IMR-90 (cell line): ENCODE measurements at regions not wholly inside any gene's neighbourhood (a gene's known extent, or its start where the extent isn't known, plus 50 kb on each side); places are given as distances from the start of the nearest gene placed in this dataset.

Experiments
- ATAC-seq: fragments of 200-7000 bp; cut with Tn5 transposase; 2 replicates; pipeline ENCODE4 v1.9.1; 2020; ENCODE audit warnings: low read depth, mild to moderate bottlenecking, moderate library complexity
- BruUV-seq: library from RNA; stranded (reverse); fragments of 400-500 nt; replicated peaks from 2 replicates; lab custom pipeline; 2021; lab: Mats Ljungman, UMichigan
- CTCF ChIA-PET: fragments of 300-600 bp; formaldehyde crosslinking; extraction: SDS; loops from one replicate; lab custom pipeline; 2021; ENCODE audit warnings: antibody characterized with exemption; lab: Yijun Ruan, JAX
- POLR2A ChIA-PET: fragments of 300-600 bp; sonication (Branson Sonifier 250); formaldehyde crosslinking; loops from one replicate; lab custom pipeline; 2022; ENCODE audit warnings: antibody characterized with exemption; ENCODE audit not compliant: unreplicated experiment; lab: Charles Lee
- DNase-seq: peaks from one replicate; pipeline ENCODE4 v3.0.0; 2013
- H2AFZ ChIP-seq: replicated peaks from 2 replicates; pipeline ENCODE3; 2013; ENCODE audit warnings: low read length, mild to moderate bottlenecking; ENCODE audit not compliant: poor library complexity
- H2AK5ac ChIP-seq: 2 replicates; pipeline ENCODE4 v1.6.1; 2013; ENCODE audit warnings: low read depth, low read length, inconsistent platforms
- H2AK9ac ChIP-seq: replicated peaks from 2 replicates; pipeline ENCODE3; 2013; ENCODE audit warnings: mild to moderate bottlenecking, low read depth, low read length, moderate library complexity; ENCODE audit not compliant: poor library complexity
- H2BK120ac ChIP-seq: 2 replicates; pipeline ENCODE4 v1.6.1; 2013; ENCODE audit warnings: low read depth, low read length, inconsistent platforms
- H2BK15ac ChIP-seq: 3 replicates; pipeline ENCODE4 v1.6.1; 2013; ENCODE audit warnings: low read depth, low read length, inconsistent platforms
- H2BK20ac ChIP-seq: 2 replicates; pipeline ENCODE4 v1.6.1; 2013; ENCODE audit warnings: low read depth, mild to moderate bottlenecking, inconsistent platforms, low read length, moderate library complexity
- H2BK5ac ChIP-seq: 2 replicates; pipeline ENCODE4 v1.6.1; 2013; ENCODE audit warnings: mild to moderate bottlenecking, low read depth, low read length, inconsistent platforms; ENCODE audit not compliant: poor library complexity, severe bottlenecking
- H3K14ac ChIP-seq: replicated peaks from 2 replicates; pipeline ENCODE4 v1.6.1; 2013; ENCODE audit warnings: low read depth, low read length, inconsistent platforms
- H3K18ac ChIP-seq: 2 replicates; pipeline ENCODE4 v1.6.1; 2013; ENCODE audit warnings: low read depth, low read length, control low read depth
- H3K23ac ChIP-seq: 2 replicates; pipeline ENCODE4 v1.6.1; 2013; ENCODE audit warnings: low read depth, low read length, inconsistent platforms
- H3K27ac ChIP-seq: 2 replicates; pipeline ENCODE4 v1.5.1; 2013; ENCODE audit warnings: mild to moderate bottlenecking, control low read depth, low read length; ENCODE audit not compliant: insufficient read depth
- H3K27me3 ChIP-seq: 2 replicates; pipeline ENCODE4 v1.6.1; 2013; ENCODE audit warnings: low read length; ENCODE audit not compliant: control insufficient read depth, insufficient read depth
- H3K36me3 ChIP-seq: 2 replicates; pipeline ENCODE4 v1.6.1; 2013; ENCODE audit warnings: low read length, mixed read lengths; ENCODE audit not compliant: control insufficient read depth, insufficient read depth
- H3K4ac ChIP-seq: 2 replicates; pipeline ENCODE4 v1.6.1; 2013; ENCODE audit warnings: low read depth, low read length, inconsistent platforms
- H3K4me1 ChIP-seq: 2 replicates; pipeline ENCODE4 v1.6.1; 2013; ENCODE audit warnings: low read length, mixed read lengths; ENCODE audit not compliant: control insufficient read depth, insufficient read depth
- H3K4me2 ChIP-seq: 2 replicates; pipeline ENCODE4 v1.6.1; 2013; ENCODE audit warnings: low read depth, mild to moderate bottlenecking, control low read depth, low read length, moderate library complexity
- H3K4me3 ChIP-seq: 2 replicates; pipeline ENCODE4 v1.5.1; 2013; ENCODE audit warnings: low read depth, mild to moderate bottlenecking, control low read depth, low read length, moderate library complexity; ENCODE audit not compliant: insufficient read depth
- H3K56ac ChIP-seq: 2 replicates; pipeline ENCODE4 v1.6.1; 2013; ENCODE audit warnings: low read length, inconsistent platforms; ENCODE audit not compliant: insufficient read depth; ENCODE audit errors: extremely low read depth
- H3K79me1 ChIP-seq, 2 experiments: 2 replicates each; pipeline ENCODE4 v1.6.1; 2013; ENCODE audit warnings: low read length in 2 of 2, inconsistent platforms in 1 of 2, low read depth in 1 of 2
- H3K9ac ChIP-seq: 2 replicates; pipeline ENCODE4 v1.6.1; 2013; ENCODE audit warnings: low read depth, low read length, control low read depth
- H3K9me1 ChIP-seq: 2 replicates; pipeline ENCODE4 v1.6.1; 2013; ENCODE audit warnings: low read length, inconsistent platforms; ENCODE audit not compliant: insufficient read depth
- H3K9me3 ChIP-seq: 2 replicates; pipeline ENCODE4 v1.6.1; 2013; ENCODE audit warnings: low read length; ENCODE audit not compliant: control insufficient read depth, insufficient read depth
- H4K20me1 ChIP-seq: 2 replicates; pipeline ENCODE4 v1.6.1; 2013; ENCODE audit warnings: low read length, inconsistent platforms; ENCODE audit not compliant: insufficient read depth
- H4K5ac ChIP-seq: 2 replicates; pipeline ENCODE4 v1.6.1; 2013; ENCODE audit warnings: mild to moderate bottlenecking, low read depth, low read length, control low read depth
- H4K8ac ChIP-seq, 2 experiments: 2 replicates each; pipeline ENCODE4 v1.6.1; 2013; ENCODE audit warnings: low read depth in 2 of 2, low read length in 2 of 2, control low read depth in 1 of 2, inconsistent platforms in 1 of 2
- H4K91ac ChIP-seq: 2 replicates; pipeline ENCODE4 v1.6.1; 2013; ENCODE audit warnings: low read depth, low read length, inconsistent platforms; ENCODE audit not compliant: insufficient read depth
- CHD1 ChIP-seq: IDR thresholded peaks from 2 replicates; pipeline ENCODE4 v1.6.1; 2012; ENCODE audit warnings: low read depth, low read length, improper control_type of control experiment
- CTCF ChIP-seq: conservative IDR thresholded peaks from 2 replicates; pipeline ENCODE4 v1.5.1; 2012; ENCODE audit warnings: mild to moderate bottlenecking, low read depth, low read length, improper control_type of control experiment
- ELK1 ChIP-seq: fragments of 150-350 bp; IDR thresholded peaks from 2 replicates; pipeline ENCODE4 v1.6.1; 2016; ENCODE audit warnings: low read depth, mild to moderate bottlenecking, low read length, moderate library complexity, borderline replicate concordance
- MAFK ChIP-seq: IDR thresholded peaks from 2 replicates; pipeline ENCODE4 v1.6.1; 2012; ENCODE audit warnings: low read depth, low read length, improper control_type of control experiment
- WGBS, 2 experiments: methylation state at CpG; one replicate each; pipeline versions ENCODE4 v1.1.5 to v1.1.7; 2013; ENCODE audit warnings: missing lambda C conversion rate in 2 of 2; ENCODE audit not compliant: insufficient read length in 1 of 2; ENCODE audit errors: extremely low coverage in 2 of 2; 5-methylcytosine and 5-hydroxymethylcytosine counted together
- dilution Hi-C: fragments of 300-500 bp; cut with HindIII; formaldehyde crosslinking; loops from one replicate; pipeline ENCODE4 v1.14.3; 2018; ENCODE audit warnings: low sequenced_read_pairs; ENCODE audit not compliant: unreplicated experiment
- in situ Hi-C: fragments of 300-500 bp; cut with MboI; formaldehyde crosslinking; loops from 3 replicates; pipeline ENCODE4 v1.14.3; 2019; ENCODE audit warnings: low sequenced_read_pairs, inconsistent platforms, mixed read lengths
- intact Hi-C: fragments of 100-400 bp; cut with micrococcal nuclease; formaldehyde crosslinking; loops from 2 replicates; pipeline ENCODE4 v1.10.0; 2022

- Histone ChIP-seq H2BK20ac (no peak overlapping the region), H2AK5ac (no peak overlapping the region), H4K91ac (no peak overlapping the region), H3K4me3 (no peak overlapping the region), H3K9me1 (no peaks in the 10 kb centered on the region), H2BK15ac (no peak overlapping the region), H3K9ac (no peak overlapping the region), H3K4me2 (no peak overlapping the region), H3K23ac (no peak overlapping the region), H4K8ac (no peak overlapping the region), H4K5ac (no peak overlapping the region), H2BK120ac (no peak overlapping the region), H3K27me3 (no peaks in the 10 kb centered on the region), H3K4me1 (no peaks in the 10 kb centered on the region), H3K4ac (no peak overlapping the region), H3K9me3 (peaks cover 2% of the 10 kb centered on the region), H3K56ac (no peak overlapping the region), H4K20me1 (no peaks in the 10 kb centered on the region), H2BK5ac (no peak overlapping the region), H3K18ac (no peak overlapping the region), H3K79me1 (no peaks in the 10 kb centered on the region), H3K27ac (no peak overlapping the region), H2AFZ (no peak overlapping the region), H2AK9ac (no peak overlapping the region), H3K14ac (no peak overlapping the region), H3K36me3 (no peaks in the 10 kb centered on the region)
- intact Hi-C loops = no loop called here
- BruUV-seq = no TSS peak
- ATAC-seq = no peak
- TF ChIP-seq CTCF (no peak), ELK1 (no peak), CHD1 (no peak), MAFK (no peak)
- POLR2A ChIA-PET = no interaction called here
- dilution Hi-C loops = no loop called here
- WGBS, 2 experiments = no CpG with 5 or more reads among the region's 1 CpG
- CTCF ChIA-PET = no interaction called here
- no peak for DNase-seq
- in situ Hi-C loops = no loop called here
Observed at GRCh38 chr20:12659942-12660341, 348.8 kb upstream of the SPTLC3 start.
